Kasumi-1 (cell line): ENCODE measurements at regions not wholly inside any gene's neighbourhood (a gene's known extent, or its start where the extent isn't known, plus 50 kb on each side); places are given as distances from the start of the nearest gene placed in this dataset.

Experiments
- DNase-seq, 2 experiments: peaks; one replicate each; lab custom pipeline; 2025; lab: John Stamatoyannopoulos, UW

DNA sequence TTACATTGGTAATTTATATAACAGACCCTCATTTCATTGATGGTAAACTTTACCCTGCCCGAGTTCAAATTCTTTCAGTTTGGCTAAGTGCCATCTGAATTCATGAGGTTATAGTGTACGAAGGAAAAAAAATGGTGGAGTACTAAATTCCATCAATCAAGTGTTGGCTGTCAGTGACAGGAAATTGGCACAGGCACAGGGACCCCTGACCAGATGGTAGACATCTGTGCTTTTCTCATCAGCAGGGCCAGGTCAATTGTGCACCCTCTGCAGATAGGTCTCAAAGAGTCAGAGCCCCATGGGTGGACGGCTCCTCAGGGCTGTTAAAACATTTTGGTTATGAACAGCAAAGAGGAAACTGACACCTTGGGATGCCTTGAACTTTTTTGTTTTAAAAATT, 439.2 kb downstream of the SETBP1 start:
- no peak for DNase-seq

DNA sequence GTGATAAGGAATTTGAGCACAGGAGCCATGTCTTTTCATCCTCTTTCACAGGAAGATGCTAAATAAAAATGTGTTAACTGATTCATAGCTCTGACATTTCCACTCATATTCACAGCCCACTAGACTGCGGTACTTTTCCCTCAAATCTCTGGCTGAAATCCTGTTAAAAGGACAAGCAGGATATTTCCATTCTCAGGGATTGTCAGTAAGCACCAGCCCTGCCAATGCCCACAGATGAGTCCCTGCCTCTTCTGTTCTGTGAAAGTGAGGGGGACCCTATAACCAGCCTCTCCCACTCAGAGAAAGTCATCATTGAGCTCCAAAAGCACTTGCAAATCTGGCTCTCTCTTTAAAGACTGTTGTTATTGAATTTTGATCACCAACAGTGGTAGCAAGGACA, 440.5 kb downstream of the SETBP1 start:
- no peak for DNase-seq

DNA sequence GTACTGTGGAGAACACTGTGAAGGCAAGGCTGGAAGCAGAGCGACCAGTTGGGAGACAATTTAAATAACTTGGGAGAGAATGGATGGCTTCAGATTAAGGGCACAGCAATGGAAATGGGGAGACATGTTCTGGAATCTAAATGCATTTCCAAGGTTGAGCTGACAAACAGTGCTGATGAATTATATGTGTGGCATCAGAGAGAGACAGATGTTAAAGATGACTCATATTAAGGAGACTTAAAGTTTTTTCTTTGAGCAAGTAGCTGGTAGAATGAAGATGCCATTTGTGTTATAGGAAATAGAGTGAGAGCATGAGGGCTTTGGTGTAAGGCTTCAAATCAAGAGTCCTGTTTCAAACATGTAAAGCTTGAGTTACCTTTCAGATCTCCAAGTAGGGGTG, 441.8 kb downstream of the SETBP1 start:
- DNase-seq: no peak

DNA sequence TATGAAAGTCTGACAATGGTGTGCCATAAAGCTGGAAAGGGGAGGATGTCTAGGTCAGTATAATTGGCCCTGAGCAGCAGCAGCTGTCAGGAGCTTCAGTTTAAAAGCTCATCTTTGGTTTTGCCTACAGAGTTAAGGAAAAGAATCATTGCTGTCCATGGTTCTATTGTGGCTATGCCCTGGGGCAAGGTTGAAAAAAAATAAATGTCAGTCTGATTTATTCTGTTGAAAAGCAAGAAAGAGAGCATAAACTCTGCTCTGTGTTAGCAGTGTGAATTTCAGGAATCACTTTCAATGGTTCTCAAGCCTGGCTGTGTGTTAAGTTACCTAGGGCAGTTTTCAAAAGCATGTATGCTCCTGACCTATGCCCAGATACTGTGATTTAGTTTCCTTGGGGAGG, 446.7 kb downstream of the SETBP1 start:
- no peak for DNase-seq

DNA sequence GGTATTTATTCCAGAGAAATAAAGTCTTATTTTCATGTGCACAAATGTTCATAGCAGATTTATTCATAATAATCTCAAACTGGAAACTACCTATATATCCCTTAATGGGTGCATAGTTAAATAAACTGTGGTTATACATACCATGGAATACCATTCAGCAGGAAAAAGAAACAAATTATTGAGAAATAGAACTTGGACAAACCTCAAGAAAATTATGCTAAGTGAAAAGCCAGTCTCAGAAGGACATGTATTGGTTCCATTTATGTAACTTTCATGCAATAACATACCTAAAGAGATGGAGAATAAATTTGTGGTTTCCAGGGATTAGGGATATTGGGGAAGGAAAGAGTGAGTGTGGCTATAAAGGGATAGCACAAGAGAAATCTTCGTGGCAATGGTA, 452.6 kb downstream of the SETBP1 start:
- no peak for DNase-seq

DNA sequence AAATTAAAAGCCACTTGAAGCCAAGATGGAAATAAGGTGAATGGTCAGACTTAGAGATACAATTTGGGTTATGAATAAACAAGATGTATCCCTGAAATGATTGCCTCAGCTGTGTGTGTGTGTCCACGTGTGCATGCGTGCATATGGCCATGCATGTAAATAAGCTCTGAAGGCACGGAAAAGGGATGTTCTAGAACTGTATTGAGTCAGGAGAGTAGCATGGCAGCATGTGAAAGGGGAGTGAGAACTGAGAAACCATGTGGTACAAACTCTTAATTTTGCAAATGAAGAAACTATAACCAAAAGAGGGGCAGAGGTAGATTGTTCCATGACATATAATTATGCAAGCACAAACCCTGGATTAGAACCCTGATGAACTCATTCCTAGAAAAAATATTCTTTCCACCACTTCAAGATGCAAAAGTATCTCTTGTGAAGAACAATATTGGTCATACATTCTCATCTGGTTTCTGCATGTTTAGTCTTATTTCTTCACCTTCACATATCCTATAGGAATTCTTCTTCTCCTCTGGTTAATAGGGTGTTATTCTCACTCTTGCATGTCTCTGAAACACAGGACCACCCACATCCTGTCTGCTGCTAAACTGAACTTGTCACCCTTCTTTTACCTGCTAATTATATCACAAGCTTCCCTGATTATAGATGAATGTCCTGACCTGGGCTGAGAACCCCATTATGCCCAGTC, 455.8 kb downstream of the SETBP1 start:
- DNase-seq: peak in 1 of 2 experiments; percentile 32

DNA sequence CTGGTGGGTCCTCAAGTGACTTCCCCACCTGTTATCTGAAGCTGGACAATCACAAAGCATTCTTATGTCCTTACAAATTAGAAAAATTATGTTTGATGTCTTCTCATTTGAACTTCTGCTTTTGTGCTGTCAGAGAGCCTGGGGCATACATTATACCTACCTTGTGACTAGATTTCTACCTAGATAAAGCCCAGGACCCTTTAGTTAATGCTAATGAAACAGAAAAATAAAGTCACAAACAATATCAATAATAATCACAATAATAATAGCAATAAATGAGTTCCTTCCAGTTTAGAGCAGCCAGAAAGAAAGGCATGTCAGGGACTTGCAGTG, 456.4 kb downstream of the SETBP1 start:
- peak in 1 of 2 experiments; percentile 32 for DNase-seq

DNA sequence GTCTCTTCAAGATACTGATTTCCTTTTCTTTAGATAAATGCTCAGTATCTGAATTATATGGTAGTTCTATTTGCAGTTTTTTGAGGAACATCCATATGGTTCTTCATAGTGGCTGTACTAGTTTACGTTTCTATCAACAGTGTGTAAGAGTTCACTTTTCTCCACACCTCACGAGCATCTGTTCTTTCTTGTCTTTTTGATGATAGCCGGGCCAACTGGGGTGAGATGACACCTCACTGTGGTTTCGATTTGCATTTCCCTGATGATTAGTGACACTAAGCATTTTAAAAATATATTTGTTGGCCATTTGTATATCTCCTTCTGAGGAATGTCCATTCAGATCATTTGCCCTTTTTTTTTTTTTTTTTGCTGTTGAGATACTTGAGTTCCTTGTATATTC, 458.8 kb downstream of the SETBP1 start:
- DNase-seq: no peak

DNA sequence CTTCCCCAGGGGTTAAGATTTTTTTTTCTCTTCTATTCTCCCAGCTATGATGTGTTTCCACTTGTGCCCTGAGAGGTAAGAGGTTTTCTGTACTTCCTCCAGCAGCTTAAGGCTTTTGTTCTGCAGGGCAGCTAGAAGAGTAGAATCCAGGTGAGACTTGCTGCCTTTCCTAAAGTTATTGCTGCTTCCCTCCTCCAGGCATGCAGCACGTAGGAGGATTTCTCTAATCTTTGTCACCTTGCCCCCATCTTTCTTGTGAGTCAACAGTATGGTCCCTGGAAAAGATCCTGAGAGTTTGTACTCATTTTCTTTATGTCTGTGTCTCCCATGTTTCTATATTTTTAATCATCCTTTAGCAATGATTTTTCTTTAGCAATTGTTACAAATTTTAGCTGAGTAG, 462.2 kb downstream of the SETBP1 start:
- no peak for DNase-seq

DNA sequence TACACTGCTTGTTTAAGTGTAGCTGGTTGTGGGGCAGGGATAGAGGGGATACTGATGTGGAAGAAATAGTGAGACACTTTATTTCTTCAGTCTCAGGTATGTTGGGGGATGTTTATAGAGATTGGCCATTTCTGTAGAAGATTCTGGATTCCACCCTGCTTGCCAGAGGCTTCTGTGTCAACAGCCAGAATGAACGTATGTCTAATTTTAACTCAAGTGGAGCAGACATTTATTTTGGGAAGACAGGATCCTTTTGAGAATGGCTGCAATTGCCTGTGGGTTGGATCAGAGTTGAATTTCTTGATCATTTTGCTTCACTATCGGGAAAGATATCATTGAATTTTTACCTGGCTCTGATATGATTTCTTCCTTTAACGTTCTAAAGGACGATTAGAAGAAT, 465.6 kb upstream of the SLC14A2 start:
- no peak for DNase-seq

DNA sequence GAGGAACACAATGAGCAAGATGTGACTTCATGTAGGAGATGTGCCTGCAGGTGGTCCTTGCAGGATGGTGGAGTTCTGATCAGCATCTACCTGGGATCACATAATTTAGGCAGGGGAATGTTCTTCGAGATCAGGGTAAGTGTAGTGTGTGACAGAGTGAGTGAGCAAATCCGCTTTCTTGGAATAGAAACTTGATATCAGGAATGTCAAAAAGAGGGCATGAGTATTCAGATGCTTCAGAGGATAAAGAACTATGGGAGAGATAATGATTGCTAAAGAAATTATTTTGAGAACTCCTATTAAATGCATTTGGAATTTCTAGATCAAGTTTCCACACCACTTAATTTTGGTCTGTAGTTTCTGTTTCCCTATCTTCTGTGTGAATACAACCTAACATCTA, 463.6 kb upstream of the SLC14A2 start:
- no peak for DNase-seq

DNA sequence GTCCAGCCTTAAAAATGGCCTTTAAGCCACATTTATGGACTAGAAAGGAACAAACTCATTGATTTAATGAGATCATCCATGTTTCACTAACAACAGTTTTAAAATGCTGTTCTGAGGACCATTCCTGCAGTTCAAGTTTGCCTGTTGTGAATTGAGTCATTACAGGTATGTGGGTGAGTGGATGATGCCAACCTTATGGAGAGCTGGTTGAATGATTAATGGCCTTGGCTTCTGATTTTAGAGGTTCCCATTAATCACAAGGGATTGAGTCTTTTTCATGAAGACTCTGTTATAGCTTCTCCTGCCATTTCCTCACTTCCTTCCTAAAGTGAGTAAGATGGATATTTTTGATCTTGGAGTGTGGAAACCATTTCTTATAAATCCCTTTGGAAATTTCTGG, 459.8 kb upstream of the SLC14A2 start:
- DNase-seq: no peak

DNA sequence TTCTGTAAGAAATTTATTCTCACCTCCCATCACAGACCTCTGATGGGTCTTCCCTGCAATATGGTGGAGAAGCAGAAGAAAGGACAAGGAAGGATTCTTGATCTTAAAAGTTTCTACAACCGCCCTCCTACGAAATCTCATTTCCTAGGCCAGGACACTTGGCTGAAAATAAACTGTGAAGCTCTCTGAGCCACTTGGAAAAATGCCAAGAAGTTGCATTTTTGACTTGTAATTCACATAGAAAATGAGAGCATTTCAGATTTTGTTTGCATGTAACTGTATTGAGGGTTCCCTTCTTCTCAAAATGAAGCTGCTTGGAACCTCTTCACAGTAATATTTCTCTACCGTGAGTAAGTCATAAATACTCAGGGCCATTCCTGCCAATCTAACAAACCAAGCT, 458.3 kb upstream of the SLC14A2 start:
- DNase-seq: no peak

DNA sequence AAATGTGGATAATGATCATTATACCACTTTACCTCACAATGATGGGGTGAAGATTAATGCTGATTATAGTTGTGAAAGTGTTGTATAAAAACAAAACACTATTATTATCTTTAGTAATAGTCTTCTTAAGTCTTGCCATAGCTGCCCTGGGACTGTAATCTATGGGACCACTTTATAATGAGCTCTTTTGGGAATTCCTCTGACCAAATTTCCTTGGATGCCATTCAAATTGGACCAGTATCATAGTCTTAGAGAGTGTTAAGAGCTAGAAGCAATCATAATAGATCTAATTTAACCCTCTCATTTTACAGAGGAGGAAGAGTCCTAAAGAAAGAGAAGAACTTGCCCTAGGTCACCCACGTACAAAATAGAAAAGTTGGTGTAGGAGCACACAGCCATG, 457.7 kb upstream of the SLC14A2 start:
- no peak for DNase-seq

DNA sequence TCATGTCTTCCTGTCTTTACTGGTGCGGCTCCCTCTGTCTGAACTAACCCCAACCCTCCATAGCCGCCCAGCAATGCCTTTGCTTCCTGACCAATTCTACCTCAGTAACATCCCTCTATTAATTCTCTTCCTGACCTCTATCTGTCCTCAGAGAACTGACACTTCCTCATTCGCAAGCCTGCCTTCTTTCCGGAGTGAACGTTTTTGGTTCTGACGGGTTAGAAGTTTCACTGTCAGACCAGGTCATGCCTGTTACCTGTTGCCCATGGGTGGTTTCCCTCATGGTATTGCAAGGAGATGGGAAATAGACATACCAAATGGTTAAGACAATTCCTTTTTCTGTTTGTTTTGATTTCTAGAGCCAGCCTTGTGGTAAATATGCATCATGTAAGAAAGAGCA, 453.4 kb upstream of the SLC14A2 start:
- DNase-seq: peak; percentile 58

DNA sequence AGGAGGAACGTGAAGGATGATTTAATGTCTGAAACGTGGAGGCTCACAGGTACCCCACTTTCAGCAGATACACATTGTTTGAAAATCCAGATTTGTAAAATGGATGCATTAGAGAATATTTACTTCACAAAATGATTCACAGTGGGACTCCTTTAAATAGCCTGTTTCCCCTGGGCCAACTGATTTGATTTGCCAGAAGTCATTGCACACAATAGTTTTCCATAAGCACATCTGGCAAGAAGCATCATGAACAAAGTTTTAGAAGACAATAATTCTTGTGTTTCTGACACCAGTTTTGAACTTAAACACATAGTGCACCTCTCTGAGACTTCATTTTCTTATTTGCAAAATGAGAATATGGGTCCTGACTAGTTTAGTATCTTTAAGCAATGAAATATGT, 451.4 kb upstream of the SLC14A2 start:
- no peak for DNase-seq

DNA sequence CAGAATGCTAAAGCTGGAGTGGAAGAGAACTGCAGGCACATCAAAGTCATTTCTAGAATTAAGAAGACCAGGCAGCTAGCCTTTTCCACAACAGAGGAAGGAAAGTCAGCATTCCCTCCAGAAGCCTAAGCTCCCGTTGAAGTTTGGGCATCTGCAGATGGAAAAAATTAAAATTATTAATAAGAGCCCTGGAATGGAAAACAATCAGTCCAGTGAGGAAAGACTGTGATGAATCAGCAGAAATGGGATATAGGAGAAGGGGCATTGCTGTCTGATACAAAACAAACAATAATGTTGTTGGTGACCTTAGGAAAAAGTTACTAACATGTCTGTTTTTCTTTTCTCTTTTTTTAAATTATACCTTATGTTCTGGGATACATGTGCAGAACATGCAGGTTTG, 450.7 kb upstream of the SLC14A2 start:
- DNase-seq: no peak

DNA sequence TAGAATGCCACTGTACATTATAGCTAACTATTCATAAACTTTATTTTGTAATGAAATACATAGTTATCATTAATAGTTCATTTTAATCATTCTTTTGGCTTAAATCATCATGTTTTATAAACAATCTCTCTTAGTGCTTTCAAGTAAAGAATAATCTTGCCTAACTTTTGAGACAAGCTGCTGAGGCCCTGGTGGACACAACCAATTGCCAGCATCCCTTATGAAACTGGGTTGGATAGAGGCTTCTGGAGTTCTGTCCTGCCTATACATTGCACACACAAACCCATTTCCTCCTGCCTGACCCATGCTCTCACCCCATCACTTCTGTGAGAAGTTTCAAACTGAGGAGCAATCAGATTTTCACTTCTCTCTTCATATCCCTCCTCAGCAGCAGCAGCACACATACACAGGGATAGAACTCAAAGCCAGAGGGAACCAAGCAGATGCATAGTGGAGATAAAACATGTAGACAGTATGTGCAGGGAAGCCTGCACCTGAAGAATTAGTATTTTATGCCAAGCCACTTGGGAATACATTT, 450.0 kb upstream of the SLC14A2 start:
- no peak for DNase-seq

DNA sequence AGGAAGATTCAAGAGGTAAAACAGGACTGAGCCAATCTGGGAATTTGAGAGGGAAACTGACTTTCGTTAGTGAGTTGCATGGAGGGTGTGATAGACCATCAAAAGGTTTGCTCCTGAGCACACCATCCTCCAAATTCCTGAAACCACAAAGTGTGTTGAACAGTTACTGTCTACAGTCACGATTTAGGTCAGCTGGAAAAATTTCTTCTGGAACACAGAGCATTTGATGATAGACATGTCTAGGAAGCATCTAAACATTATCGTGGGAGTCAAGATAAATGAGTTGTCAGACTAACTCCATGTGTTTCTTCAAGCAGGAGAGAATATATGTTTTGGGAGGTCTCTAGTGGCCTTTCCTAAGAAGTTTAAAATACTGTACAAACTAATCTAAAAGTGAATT, 449.4 kb upstream of the SLC14A2 start:
- no peak for DNase-seq

DNA sequence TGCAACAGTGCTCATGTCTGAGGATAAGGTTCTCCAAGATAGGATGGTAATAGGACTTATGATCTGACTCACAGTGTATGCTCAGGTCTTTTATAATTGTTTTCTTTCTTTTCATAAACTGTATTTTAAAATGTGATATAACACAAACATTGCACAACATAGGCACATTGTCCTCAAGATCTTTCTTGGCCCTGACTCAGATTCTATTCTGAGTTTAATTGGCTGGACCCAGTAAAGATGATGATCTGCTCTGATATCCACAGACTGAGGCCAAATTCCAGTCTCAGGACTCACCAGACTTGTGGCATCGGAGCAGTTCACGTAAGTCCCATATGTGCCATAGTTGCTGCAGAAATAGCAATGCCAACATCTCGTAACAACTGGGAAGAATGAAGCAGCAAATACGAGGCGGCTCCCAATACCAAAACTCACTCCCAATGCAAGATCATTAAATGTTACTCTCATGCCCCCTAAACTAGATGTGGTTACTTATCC, 448.9 kb upstream of the SLC14A2 start:
- no peak for DNase-seq

DNA sequence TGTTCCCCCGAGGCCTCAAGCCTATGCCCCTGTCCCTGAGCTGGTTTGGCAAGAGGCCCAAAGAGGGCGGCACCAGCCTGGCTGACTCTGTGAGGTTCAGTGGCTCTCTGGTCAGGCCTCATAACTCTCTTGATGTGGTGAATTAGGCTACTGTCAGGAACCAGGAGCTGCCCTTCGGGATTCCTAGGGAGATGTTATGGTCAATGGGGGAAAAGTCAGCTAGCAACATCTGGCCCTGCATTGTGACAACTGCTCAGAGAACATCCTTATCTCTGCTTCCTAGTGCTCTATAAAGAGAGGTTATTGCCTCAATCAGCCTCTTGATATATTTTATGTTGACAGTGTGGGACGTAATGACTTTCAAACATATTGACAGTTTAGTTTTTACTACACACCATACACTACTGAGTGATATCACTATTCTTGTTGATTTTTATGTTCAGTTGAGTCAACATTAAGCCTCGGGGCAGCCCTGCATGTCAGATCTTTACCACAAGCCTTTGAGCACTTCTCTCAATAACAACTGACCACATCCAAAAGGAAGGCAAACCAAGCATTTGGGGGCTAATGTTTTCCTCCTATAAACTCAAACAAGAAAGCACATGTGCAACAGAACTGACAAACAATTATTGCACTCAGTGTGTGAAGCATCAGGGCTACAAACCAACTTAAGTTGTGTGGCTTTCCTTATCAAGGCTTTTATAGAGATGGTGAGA, 448.3 kb upstream of the SLC14A2 start:
- DNase-seq: no peak

DNA sequence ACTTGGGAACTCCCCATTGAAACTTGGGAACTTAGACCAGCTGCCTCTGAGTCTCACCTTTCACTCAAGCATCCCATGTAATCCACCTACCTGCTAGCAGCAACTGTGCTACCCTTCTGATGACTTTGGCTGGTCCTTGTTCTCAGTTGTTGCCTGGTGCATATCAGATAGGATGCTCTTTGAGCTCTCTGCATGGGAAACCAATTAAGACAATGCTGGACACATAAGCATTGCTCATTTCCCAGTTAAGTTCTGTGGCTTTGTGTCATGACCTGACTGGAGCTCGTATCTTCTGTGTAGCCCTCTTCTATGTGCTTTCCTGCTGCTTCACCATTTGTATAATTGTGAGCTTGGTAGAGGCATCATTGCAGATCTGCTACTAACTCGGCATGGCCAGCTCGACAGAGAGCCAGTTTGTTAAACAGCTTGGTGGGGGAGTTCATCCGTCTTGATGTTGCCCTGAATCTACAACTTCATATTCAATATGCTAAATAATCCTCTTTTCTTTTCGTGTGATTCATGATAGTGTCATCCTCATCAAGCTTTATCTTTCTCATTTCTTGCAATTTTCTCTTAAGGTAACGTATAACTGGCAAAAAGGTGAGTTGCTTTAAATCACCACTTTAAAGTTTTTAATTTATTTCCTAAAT, 447.5 kb upstream of the SLC14A2 start:
- DNase-seq: no peak
